HepG2 (cell line): ENCODE measurements at regions not wholly inside any gene's neighbourhood (a gene's known extent, or its start where the extent isn't known, plus 50 kb on each side); places are given as distances from the start of the nearest gene placed in this dataset.

Experiments
- ATAC-seq: fragments of 200-7000 bp; cut with Tn5 transposase; 3 replicates; pipeline ENCODE4 v1.9.1; 2020; ENCODE audit warnings: mild to moderate bottlenecking, moderate library complexity
- BruUV-seq: library from RNA; stranded (reverse); fragments of 400-500 nt; replicated peaks from 2 replicates; lab custom pipeline; 2021; lab: Mats Ljungman, UMichigan
- CTCF ChIA-PET: fragments of 300-600 bp; formaldehyde crosslinking; extraction: SDS; loops from one replicate; lab custom pipeline; 2021; ENCODE audit warnings: low total read pairs, inconsistent platforms, low intra/inter-chr PET ratio; lab: Yijun Ruan, JAX
- POLR2A ChIA-PET: fragments of 350-600 bp; sonication (Branson Sonifier 250); formaldehyde crosslinking; loops from one replicate; lab custom pipeline; 2020; ENCODE audit warnings: antibody characterized with exemption, inconsistent platforms; lab: Yijun Ruan, JAX
- DNase-seq: peaks from one replicate; pipeline ENCODE4 v3.0.0-alpha.2; 2015; ENCODE audit warnings: low spot score
- FAIRE-seq: peaks from 3 replicates; lab custom pipeline; 2011; peaks lifted over from hg19 to GRCh38; lab: Jason Lieb, UNC
- H2AFZ ChIP-seq: one replicate; pipeline ENCODE4 v1.6.1; 2011; ENCODE audit warnings: low read length, inconsistent platforms
- H3K27ac ChIP-seq: fragments of 300-600 bp; 3 replicates; pipeline ENCODE4 v1.8.0; 2011; ENCODE audit warnings: mixed run types, mild to moderate bottlenecking, mixed read lengths, low read length, inconsistent platforms; ENCODE audit not compliant: insufficient read depth; ENCODE audit errors: extremely low read length
- H3K27me3 ChIP-seq, 2 experiments: fragments of 200-600 bp in 1 of 2; 2 replicates in 1 of 2; 3 replicates in 1 of 2; pipeline versions ENCODE4 v1.6.0 to v1.8.0; 2011; ENCODE audit warnings: low read length in 2 of 2, mild to moderate bottlenecking in 2 of 2, moderate library complexity in 2 of 2, inconsistent platforms in 1 of 2; ENCODE audit not compliant: insufficient read depth in 2 of 2, control insufficient read depth in 1 of 2
- H3K36me3 ChIP-seq, 2 experiments: fragments of 200-600 bp in 1 of 2; replicated peaks in 1 of 2; 2 replicates in 1 of 2; 3 replicates in 1 of 2; pipeline versions ENCODE4 v1.5.1 to v1.8.0; 2011; ENCODE audit warnings: low read length in 2 of 2, inconsistent platforms in 1 of 2; ENCODE audit not compliant: insufficient read depth in 2 of 2, control insufficient read depth in 1 of 2
- H3K4me1 ChIP-seq: 2 replicates; pipeline ENCODE4 v1.5.1; 2012; ENCODE audit warnings: low read length, inconsistent platforms; ENCODE audit not compliant: insufficient read depth
- H3K4me2 ChIP-seq: 2 replicates; pipeline ENCODE4 v1.6.0; 2011; ENCODE audit warnings: low read depth, low read length, inconsistent platforms
- H3K4me3 ChIP-seq, 3 experiments: fragments of 200-600 bp in 1 of 3; sonication (generic), shearing (Covaris generic) in 1 of 3; replicated peaks in 1 of 3; 2 replicates each; pipeline ENCODE4 v1.5.1; 2011 to 2016; ENCODE audit warnings: low read length in 3 of 3, inconsistent platforms in 2 of 3, low read depth in 2 of 3, mild to moderate bottlenecking in 2 of 3, control low read depth in 1 of 3, mixed read lengths in 1 of 3; ENCODE audit not compliant: insufficient read depth in 1 of 3
- H3K79me2 ChIP-seq: one replicate; pipeline ENCODE4 v1.6.1; 2011; ENCODE audit warnings: low read length, inconsistent platforms; ENCODE audit not compliant: insufficient read depth
- H3K9ac ChIP-seq: 2 replicates; pipeline ENCODE4 v1.6.0; 2011; ENCODE audit warnings: mild to moderate bottlenecking, low read depth, low read length, inconsistent platforms; ENCODE audit not compliant: insufficient read depth
- H3K9me3 ChIP-seq: 2 replicates; pipeline ENCODE4 v1.5.1; 2012; ENCODE audit warnings: mild to moderate bottlenecking, low read length
- H4K20me1 ChIP-seq: 2 replicates; pipeline ENCODE4 v1.6.0; 2011; ENCODE audit warnings: inconsistent platforms, mild to moderate bottlenecking, low read length, moderate library complexity; ENCODE audit not compliant: insufficient read depth
- CHD4 ChIP-seq: fragments of 200-600 bp; sonication (generic); IDR thresholded peaks from 2 replicates; pipeline ENCODE4 v1.7.0; 2017; ENCODE audit warnings: mild to moderate bottlenecking, low read length, borderline replicate concordance
- CREM ChIP-seq, 2 experiments: sonication (generic) in 1 of 2; formaldehyde crosslinking in 1 of 2; IDR thresholded peaks; 2 replicates each; pipeline versions ENCODE4 v1.4.0 to v1.6.1; 2016 to 2020; ENCODE audit warnings: antibody characterized with exemption in 1 of 2, mild to moderate bottlenecking in 1 of 2, missing genetic modification reagents in 1 of 2
- DNMT1 ChIP-seq: sonication (generic); formaldehyde crosslinking; IDR thresholded peaks from 2 replicates; pipeline ENCODE4 v1.5.1; 2020; ENCODE audit warnings: mild to moderate bottlenecking, missing genetic modification reagents
- MAF1 ChIP-seq: sonication (generic); formaldehyde crosslinking; IDR thresholded peaks from 2 replicates; pipeline ENCODE4 v1.5.0; 2020; ENCODE audit warnings: missing genetic modification reagents, borderline replicate concordance
- NPAS2 ChIP-seq: sonication (generic); formaldehyde crosslinking; IDR thresholded peaks from 2 replicates; pipeline ENCODE4 v1.8.0; 2022; ENCODE audit warnings: mild to moderate bottlenecking, missing genetic modification reagents, borderline replicate concordance
- SMC3 ChIP-seq: IDR thresholded peaks from 2 replicates; pipeline ENCODE4 v1.6.1; 2011; ENCODE audit warnings: low read length, improper control_type of control experiment
- ZKSCAN5 ChIP-seq: sonication (generic); formaldehyde crosslinking; IDR thresholded peaks from 2 replicates; pipeline ENCODE4 v1.5.1; 2020; ENCODE audit warnings: mild to moderate bottlenecking, missing genetic modification reagents
- ZNF232 ChIP-seq: sonication (generic); formaldehyde crosslinking; IDR thresholded peaks from 2 replicates; pipeline ENCODE4 v1.4.0; 2020; ENCODE audit warnings: missing genetic modification reagents, borderline replicate concordance
- ZNF878 ChIP-seq: sonication (generic); formaldehyde crosslinking; IDR thresholded peaks from 2 replicates; pipeline ENCODE4 v1.8.1; 2023; ENCODE audit warnings: mild to moderate bottlenecking, missing genetic modification reagents, moderate library complexity
- ZSCAN25 ChIP-seq: sonication (generic); formaldehyde crosslinking; IDR thresholded peaks from 2 replicates; pipeline ENCODE4 v1.8.0; 2022; ENCODE audit warnings: mild to moderate bottlenecking, missing genetic modification reagents
- WGBS: methylation state at CpG from one replicate; pipeline ENCODE4 v1.1.6; 2017; ENCODE audit warnings: low lambda C conversion rate; 5-methylcytosine and 5-hydroxymethylcytosine counted together
- in situ Hi-C: cut with HindIII; loops from 2 replicates; pipeline ENCODE4 v1.10.0; 2017; ENCODE audit warnings: low pct_unique_long_range_greater_than_20kb; ENCODE audit not compliant: extremely low pct_ligation_motif_present
- intact Hi-C: fragments of 100-400 bp; cut with micrococcal nuclease; formaldehyde crosslinking; loops from one replicate; pipeline ENCODE4 v1.10.0; 2022; ENCODE audit not compliant: unreplicated experiment

DNA sequence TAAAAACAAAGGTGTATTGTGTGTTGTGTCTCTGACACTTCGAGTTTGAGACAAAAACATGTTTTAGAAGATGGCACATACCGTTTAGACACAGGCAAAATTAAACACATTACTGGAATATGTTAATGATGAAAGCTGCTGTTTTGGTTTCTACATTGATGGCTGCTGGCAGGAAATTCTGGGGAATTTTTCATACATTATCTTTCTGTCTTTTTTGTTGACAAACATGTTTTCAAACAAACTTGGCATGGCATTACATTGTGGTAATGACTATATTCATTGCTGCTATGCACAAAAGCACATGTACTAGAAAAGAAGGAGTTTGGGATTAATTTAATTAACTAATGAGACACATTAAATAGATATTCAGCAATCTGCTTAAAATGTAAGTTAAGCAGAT, 1187.6 kb downstream of the OLFM4 start:
- Histone ChIP-seq H3K4me2 (no peak overlapping the region), H3K4me1 (no peaks in the 10 kb centered on the region), H3K9ac (no peak overlapping the region)
- TF ChIP-seq ZSCAN25, result no peak
- TF ChIP-seq CHD4, result no peak
- TF ChIP-seq MAF1 (CRISPR knock-in tag), result no peak
- TF ChIP-seq CREM (IDR thresholded peaks at IDR 0.05), result no peak
- no peak for TF ChIP-seq CREM (CRISPR knock-in tag; IDR thresholded peaks at IDR 0.05)
- no peak for TF ChIP-seq ZKSCAN5 (CRISPR knock-in tag)
- TF ChIP-seq ZNF232 (CRISPR knock-in tag), result no peak
- TF ChIP-seq DNMT1 (CRISPR knock-in tag), result no peak
- no peak for TF ChIP-seq SMC3
- no peak for TF ChIP-seq ZNF878 (CRISPR knock-in tag)
- TF ChIP-seq, all 625 proteins: peak for 0
- Histone ChIP-seq H3K36me3 (no peaks in the 10 kb centered on the region), H3K27me3 (no peaks in the 10 kb centered on the region; a peak in 1 of 5 replicates), H3K4me3 (no peak overlapping the region), H2AFZ (no peak overlapping the region), H3K79me2 (no peaks in the 10 kb centered on the region), H4K20me1 (no peaks in the 10 kb centered on the region), H3K27ac (no peak overlapping the region), H3K9me3 (peaks cover 68% of the 10 kb centered on the region)
- in situ Hi-C loops (no loop called here), intact Hi-C loops (no loop called here)
- ATAC-seq (no peak), FAIRE-seq (no peak), DNase-seq (no peak)
- ChIA-PET CTCF (no interaction called here), POLR2A (no interaction called here)
- no TSS peak for BruUV-seq
- WGBS, result 0% methylated on average over 2 of the region's 2 CpGs

DNA sequence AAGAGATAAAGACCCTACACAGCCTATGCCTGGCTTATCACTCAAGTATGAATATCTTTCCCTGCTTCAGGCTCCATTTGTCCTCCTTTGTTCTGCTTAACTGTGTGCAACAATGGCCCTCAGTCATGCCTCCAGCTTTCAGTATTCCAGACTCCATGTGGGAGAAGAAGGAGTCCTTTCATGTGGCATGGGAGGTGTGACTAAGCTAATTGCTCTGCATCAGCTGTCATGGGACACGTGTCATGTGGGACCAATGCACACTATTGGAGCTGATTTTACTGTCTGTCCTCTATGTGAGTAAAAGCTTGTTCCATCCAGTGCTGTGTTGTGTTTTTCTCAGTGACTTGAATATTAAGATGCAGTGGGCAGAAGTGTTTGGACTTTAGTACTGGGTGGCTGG, 1198.3 kb downstream of the OLFM4 start:
- Histone ChIP-seq H3K27me3 (no peaks in the 10 kb centered on the region), H3K9me3 (peaks cover 46% of the 10 kb centered on the region), H3K4me1 (no peaks in the 10 kb centered on the region), H3K4me3 (no peak overlapping the region), H3K27ac (no peak overlapping the region), H3K79me2 (no peaks in the 10 kb centered on the region), H3K4me2 (no peak overlapping the region), H2AFZ (no peak overlapping the region), H3K36me3 (no peaks in the 10 kb centered on the region), H3K9ac (no peak overlapping the region), H4K20me1 (no peaks in the 10 kb centered on the region)
- ChIA-PET CTCF (no interaction called here), POLR2A (no interaction called here)
- in situ Hi-C loops (loop anchor here (25.0 kb wide), 1 partner anchor 110 kb away; no protein-coding TSS in a partner anchor), intact Hi-C loops (no loop called here)
- ATAC-seq, result no peak
- no TSS peak for BruUV-seq
- WGBS, result 13% methylated on average over 1 of the region's 1 CpG
- FAIRE-seq, result no peak
- no peak for DNase-seq
- no peak for TF ChIP-seq NPAS2 (CRISPR knock-in tag)
